GM10266 (cell line): ENCODE measurements at regions not wholly inside any gene's neighbourhood (a gene's known extent, or its start where the extent isn't known, plus 50 kb on each side); places are given as distances from the start of the nearest gene placed in this dataset.

Experiments
- DNase-seq: peaks from one replicate; pipeline ENCODE4 v3.0.0; 2012; ENCODE audit errors: extremely low spot score
- TF ChIP-seq, protein P1 (sequence below): IDR thresholded peaks from 2 replicates; pipeline ENCODE4 v1.5.1; 2012; ENCODE audit warnings: mild to moderate bottlenecking, low read depth; ENCODE audit not compliant: control insufficient read depth, insufficient read depth; ENCODE audit errors: missing control alignments

DNA sequence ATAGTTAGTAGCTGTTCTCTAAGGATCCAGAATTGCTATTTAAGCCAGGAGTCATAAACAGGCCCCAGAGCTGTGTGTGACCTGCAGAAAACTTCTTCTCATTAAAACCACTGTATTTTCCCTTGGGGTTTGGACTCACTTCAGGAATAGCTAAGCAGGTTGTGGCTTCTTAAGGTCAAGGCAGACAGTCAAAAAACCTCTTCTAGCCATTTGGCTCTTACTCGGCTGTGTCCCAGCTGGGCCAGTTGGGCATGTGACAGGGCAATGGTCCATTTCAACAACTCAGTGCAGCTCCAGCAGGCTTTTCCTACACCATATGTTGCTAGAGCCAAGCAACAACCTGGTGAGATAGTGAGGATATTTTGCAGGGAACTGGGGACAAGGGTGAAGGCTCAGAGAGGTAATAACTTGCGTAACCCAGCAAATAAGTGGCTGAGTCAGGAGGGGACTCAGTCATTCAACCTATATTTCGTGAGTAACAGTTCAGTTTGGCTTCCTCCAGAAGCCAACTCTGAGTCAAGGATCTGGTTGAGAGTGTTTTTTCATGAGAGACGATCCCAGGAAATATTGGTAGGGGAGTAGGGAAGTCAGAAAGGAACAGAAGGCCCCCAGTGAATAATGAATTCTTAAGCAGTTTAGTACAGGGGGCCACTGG is 115.4 kb upstream of the PPP2R2B start:
- TF ChIP-seq, protein P1, sequence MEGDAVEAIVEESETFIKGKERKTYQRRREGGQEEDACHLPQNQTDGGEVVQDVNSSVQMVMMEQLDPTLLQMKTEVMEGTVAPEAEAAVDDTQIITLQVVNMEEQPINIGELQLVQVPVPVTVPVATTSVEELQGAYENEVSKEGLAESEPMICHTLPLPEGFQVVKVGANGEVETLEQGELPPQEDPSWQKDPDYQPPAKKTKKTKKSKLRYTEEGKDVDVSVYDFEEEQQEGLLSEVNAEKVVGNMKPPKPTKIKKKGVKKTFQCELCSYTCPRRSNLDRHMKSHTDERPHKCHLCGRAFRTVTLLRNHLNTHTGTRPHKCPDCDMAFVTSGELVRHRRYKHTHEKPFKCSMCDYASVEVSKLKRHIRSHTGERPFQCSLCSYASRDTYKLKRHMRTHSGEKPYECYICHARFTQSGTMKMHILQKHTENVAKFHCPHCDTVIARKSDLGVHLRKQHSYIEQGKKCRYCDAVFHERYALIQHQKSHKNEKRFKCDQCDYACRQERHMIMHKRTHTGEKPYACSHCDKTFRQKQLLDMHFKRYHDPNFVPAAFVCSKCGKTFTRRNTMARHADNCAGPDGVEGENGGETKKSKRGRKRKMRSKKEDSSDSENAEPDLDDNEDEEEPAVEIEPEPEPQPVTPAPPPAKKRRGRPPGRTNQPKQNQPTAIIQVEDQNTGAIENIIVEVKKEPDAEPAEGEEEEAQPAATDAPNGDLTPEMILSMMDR = no peak
- DNase-seq = no peak

DNA sequence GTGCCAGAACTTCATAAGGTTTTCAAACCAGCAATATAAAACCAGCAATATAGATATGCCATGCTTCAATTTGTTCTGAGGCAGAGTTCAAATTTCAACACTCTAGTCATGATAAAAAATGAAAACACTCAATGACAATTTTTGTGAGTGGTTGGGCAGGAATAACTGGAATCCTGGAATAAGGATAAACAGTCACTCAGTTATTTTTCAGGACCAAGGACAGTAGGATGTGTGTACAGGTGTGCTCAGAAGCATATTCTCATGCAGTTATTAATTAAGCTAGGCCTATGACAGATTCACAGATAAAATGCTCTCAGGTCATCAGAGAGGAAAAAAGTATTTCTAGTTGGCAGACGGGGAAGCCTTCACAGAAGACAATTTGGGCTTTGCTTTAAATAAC is 117.3 kb upstream of the PPP2R2B start:
- TF ChIP-seq, protein P1 = no peak
- no peak for DNase-seq

DNA sequence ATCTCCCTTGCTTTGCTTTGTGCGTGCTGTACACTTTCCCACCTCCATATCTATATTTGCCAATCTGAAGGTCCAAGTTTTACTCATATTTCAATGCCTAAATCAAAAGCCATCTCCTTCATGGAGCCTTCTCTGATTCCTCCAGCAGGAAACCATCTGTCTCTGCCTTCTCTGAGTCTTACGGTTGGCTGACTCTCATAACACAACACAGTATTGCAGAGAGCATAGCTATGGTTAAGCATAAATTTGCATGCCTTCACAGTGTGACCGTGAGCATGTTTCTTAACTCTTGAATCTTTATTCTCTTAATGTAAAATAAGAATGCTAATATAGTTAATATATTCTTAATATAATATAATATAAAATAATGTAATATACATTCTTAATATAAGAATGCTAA is 136.8 kb upstream of the PPP2R2B start:
- DNase-seq = no peak
- TF ChIP-seq, protein P1 = no peak

DNA sequence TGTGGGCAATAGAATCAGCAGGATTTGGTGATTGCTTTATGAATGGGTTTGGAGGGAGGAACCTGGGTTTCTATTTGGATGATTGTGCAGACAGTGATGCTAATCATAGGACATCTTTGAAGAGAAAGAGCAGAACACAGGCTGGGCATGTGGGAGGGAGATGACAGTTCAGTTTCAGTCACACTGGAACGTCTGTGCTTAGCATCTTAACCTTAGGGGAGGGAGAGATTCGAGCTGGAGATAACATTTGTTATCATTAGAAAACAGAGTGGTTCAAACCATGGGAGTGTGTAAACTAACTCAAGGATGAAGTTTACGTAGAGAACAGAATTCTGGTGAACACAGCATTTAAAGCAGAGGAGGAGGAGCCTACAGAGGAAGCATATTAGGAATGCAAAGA is 138.6 kb upstream of the PPP2R2B start:
- DNase-seq = no peak
- TF ChIP-seq, protein P1 = no peak

DNA sequence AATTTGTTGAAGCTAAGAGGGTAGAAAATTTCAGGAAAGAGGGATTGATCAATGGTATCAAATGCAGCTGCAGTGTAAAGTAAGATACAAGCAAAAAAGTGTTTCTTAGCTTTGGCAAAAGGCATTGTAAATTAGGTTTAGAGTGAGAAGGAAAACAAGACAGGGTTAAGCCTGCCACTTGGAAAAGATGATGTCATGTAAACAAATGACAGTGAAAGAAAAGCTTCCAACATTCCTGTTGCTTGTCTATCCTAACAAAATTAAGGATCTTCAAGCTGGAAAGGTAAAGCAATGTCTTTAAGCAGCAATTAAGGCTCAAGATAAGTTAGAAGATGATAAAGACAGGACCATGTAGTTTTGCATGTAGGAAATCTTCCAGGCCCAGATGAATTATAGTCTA is 139.1 kb upstream of the PPP2R2B start:
- TF ChIP-seq, protein P1 = no peak
- no peak for DNase-seq

DNA sequence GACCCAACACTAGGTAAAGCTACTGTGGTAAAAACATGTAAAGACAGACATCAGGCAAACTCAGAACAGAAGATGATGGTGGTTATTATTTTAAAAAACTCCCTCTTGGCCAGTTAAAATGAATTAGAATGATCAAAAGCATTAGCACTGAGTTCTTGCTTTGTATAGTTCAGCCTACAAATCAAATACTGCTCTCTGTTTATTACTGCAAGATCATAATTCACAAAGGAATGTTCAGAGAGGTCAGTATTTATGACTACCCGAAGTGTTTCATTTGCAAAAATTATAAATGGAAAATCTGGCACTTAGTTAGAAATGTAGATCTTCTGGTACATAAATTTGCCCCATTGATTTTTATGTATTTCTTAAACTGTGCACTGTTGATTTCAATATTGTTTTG is 140.3 kb upstream of the PPP2R2B start:
- no peak for DNase-seq
- TF ChIP-seq, protein P1 = no peak

DNA sequence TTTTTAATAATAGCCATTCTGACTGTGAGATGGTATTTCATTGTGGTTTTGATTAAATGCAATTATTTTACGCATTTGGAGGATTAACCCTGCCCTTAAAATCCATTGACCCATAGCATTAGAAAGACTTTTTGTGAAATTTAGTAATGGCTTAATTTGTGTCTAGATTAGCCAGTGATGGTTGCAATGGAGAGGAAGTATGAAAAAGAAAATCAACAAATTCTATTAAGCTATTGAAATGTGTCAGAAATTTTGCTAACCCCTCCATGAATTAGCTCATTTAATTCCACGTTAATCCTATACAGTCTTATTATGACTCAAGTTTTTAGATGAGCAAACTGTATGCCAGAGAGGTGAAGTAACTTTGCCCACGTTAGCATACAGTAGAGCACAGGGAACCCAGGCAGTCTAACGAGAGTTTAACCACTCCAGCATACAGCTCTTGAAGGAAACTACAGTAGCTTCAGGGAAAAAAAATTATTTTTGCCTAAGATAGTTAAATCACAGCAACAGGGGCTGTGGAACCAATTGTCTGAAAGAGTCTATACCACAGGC is 158.2 kb upstream of the PPP2R2B start:
- TF ChIP-seq, protein P1 = no peak
- DNase-seq = no peak
